ENCODE measurements at regions not wholly inside any gene's neighbourhood (a gene's known extent, or its start where the extent isn't known, plus 50 kb on each side); places are given as distances from the start of the nearest gene placed in this dataset.

GRCh38 chr12:33834672-33835071 is 187.6 kb upstream of the ALG10 start:
- no peaks in the 10 kb centered on the region for H3K79me2 ChIP-seq (ENCODE audit: insufficient read depth, low read length)
- H3K27me3 Mint-ChIP-seq (ENCODE audit: low read depth) = no peaks in the 10 kb centered on the region
- H2BK12ac ChIP-seq (ENCODE audit: insufficient read length, low read depth, low read length) = no peak overlapping the region
- no peak overlapping the region for H2BK5ac ChIP-seq (ENCODE audit: insufficient read length, low read length)
- DNase-seq = no peak
- WGBS (ENCODE audit: extremely low coverage, insufficient read length, low lambda C conversion rate) = no CpG with 5 or more reads among the region's 1 CpG
- no peak overlapping the region for H4K5ac ChIP-seq (ENCODE audit: insufficient read length, low read depth, low read length)
- H3K79me1 ChIP-seq (ENCODE audit: insufficient read depth, low read depth, low read length, poor library complexity, severe bottlenecking) = no peaks in the 10 kb centered on the region
- no peaks in the 10 kb centered on the region for H3K27me3 ChIP-seq (ENCODE audit: insufficient read depth, low read length)
- no peak overlapping the region for H2AK5ac ChIP-seq (ENCODE audit: insufficient read length, low read length)
- H3K4ac ChIP-seq (ENCODE audit: low read depth, low read length) = no peak overlapping the region
- H3K4me3 Mint-ChIP-seq = no peak overlapping the region
- no peak overlapping the region for H3K56ac ChIP-seq (ENCODE audit: insufficient read length, low read depth, low read length)
- no peaks in the 10 kb centered on the region for H3K4me1 ChIP-seq (ENCODE audit: insufficient read depth, low read length)
- H3K9me3 Mint-ChIP-seq = peaks cover 5 to 6% of the 10 kb centered on the region in 2 experiments; a peak in 4 of 5 replicates
- no peak overlapping the region for H3K18ac ChIP-seq (ENCODE audit: insufficient read length, low read depth, low read length)
- H3K27ac Mint-ChIP-seq = no peak overlapping the region
- no peak overlapping the region for H3K4me2 ChIP-seq (ENCODE audit: insufficient read depth, insufficient read length, low read length)
- no peak overlapping the region for H3K23ac ChIP-seq (ENCODE audit: insufficient read length, low read depth, low read length)
- H2BK15ac ChIP-seq (ENCODE audit: low read depth, low read length) = no peak overlapping the region
- no peak overlapping the region for H3K9ac ChIP-seq (ENCODE audit: extremely low read depth, insufficient read length, low read length)
- H3K4me1 Mint-ChIP-seq = no peaks in the 10 kb centered on the region
- TF ChIP-seq, protein P1, sequence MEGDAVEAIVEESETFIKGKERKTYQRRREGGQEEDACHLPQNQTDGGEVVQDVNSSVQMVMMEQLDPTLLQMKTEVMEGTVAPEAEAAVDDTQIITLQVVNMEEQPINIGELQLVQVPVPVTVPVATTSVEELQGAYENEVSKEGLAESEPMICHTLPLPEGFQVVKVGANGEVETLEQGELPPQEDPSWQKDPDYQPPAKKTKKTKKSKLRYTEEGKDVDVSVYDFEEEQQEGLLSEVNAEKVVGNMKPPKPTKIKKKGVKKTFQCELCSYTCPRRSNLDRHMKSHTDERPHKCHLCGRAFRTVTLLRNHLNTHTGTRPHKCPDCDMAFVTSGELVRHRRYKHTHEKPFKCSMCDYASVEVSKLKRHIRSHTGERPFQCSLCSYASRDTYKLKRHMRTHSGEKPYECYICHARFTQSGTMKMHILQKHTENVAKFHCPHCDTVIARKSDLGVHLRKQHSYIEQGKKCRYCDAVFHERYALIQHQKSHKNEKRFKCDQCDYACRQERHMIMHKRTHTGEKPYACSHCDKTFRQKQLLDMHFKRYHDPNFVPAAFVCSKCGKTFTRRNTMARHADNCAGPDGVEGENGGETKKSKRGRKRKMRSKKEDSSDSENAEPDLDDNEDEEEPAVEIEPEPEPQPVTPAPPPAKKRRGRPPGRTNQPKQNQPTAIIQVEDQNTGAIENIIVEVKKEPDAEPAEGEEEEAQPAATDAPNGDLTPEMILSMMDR (conservative IDR thresholded peaks at IDR 0.05) = no peak
- no peak overlapping the region for H3K27ac ChIP-seq (ENCODE audit: insufficient read length, low read depth, low read length)
- no peaks in the 10 kb centered on the region for H3K23me2 ChIP-seq (ENCODE audit: insufficient read length, low read depth, low read length, poor library complexity, severe bottlenecking)
- H3K9me3 ChIP-seq (ENCODE audit: control insufficient read depth, low read depth, low read length) = no peaks in the 10 kb centered on the region
- H4K91ac ChIP-seq (ENCODE audit: insufficient read length, low read depth, low read length) = no peak overlapping the region
- no peak overlapping the region for H2BK120ac ChIP-seq (ENCODE audit: low read depth, low read length, poor library complexity, severe bottlenecking)
- no peak overlapping the region for H3K14ac ChIP-seq (ENCODE audit: insufficient read depth, low read length)
- H2BK20ac ChIP-seq (ENCODE audit: low read depth, low read length, poor library complexity, severe bottlenecking) = no peak overlapping the region
- H4K8ac ChIP-seq (replicated peaks; ENCODE audit: insufficient read length, low read depth, low read length) = no peak overlapping the region
- H3T11ph ChIP-seq (ENCODE audit: low read length) = no peak overlapping the region
- no peaks in the 10 kb centered on the region for H4K20me1 ChIP-seq (ENCODE audit: control insufficient read depth, insufficient read depth, insufficient read length)
- H2AFZ ChIP-seq (ENCODE audit: low read length) = no peak overlapping the region
- no peaks in the 10 kb centered on the region for H3K36me3 Mint-ChIP-seq (ENCODE audit: insufficient read depth in 1 of 3, low read depth in 3 of 3)

Measured in H9 (cell line).